GM10266 (cell line): ENCODE measurements at regions not wholly inside any gene's neighbourhood (a gene's known extent, or its start where the extent isn't known, plus 50 kb on each side); places are given as distances from the start of the nearest gene placed in this dataset.

Source experiments
- DNase-seq: peaks from one replicate; pipeline ENCODE4 v3.0.0; 2012; ENCODE audit errors: extremely low spot score
- CTCF ChIP-seq: IDR thresholded peaks from 2 replicates; pipeline ENCODE4 v1.5.1; 2012; ENCODE audit warnings: mild to moderate bottlenecking, low read depth; ENCODE audit not compliant: control insufficient read depth, insufficient read depth; ENCODE audit errors: missing control alignments

GRCh38 chr6:164528539-164528938, 780.9 kb downstream of the C6orf118 start:
- no peak for TF ChIP-seq CTCF
- DNase-seq, result no peak

- DNase-seq, result no peak
- no peak for TF ChIP-seq CTCF
Observed at GRCh38 chr6:164523087-164523654, 786.2 kb downstream of the C6orf118 start.

GRCh38 chr6:164520916-164521315, 788.5 kb downstream of the C6orf118 start:
- TF ChIP-seq CTCF, result no peak
- DNase-seq, result no peak

GRCh38 chr6:164507206-164507940, 802.0 kb downstream of the C6orf118 start:
- DNase-seq, result no peak
- TF ChIP-seq CTCF, result no peak

GRCh38 chr6:164505425-164505824, 804.0 kb downstream of the C6orf118 start:
- no peak for TF ChIP-seq CTCF
- DNase-seq, result no peak

GRCh38 chr6:164502833-164503232, 806.6 kb downstream of the C6orf118 start:
- no peak for DNase-seq
- no peak for TF ChIP-seq CTCF

GRCh38 chr6:164495882-164496495, 813.4 kb downstream of the C6orf118 start:
- DNase-seq, result no peak
- TF ChIP-seq CTCF, result no peak
